Activated CD4-positive, alpha-beta T cell treated with anti-CD3 and anti-CD28 coated beads for 4 hours (primary cell): ENCODE measurements at regions not wholly inside any gene's neighbourhood (a gene's known extent, or its start where the extent isn't known, plus 50 kb on each side); places are given as distances from the start of the nearest gene placed in this dataset.
A peak's percentile ranks its signal among the peaks of the same experiment; 100 is the strongest.

ENCODE experiments used
- DNase-seq, 2 donors: peaks; one replicate each; pipeline ENCODE4 v3.0.0-alpha.2; 2020

DNA sequence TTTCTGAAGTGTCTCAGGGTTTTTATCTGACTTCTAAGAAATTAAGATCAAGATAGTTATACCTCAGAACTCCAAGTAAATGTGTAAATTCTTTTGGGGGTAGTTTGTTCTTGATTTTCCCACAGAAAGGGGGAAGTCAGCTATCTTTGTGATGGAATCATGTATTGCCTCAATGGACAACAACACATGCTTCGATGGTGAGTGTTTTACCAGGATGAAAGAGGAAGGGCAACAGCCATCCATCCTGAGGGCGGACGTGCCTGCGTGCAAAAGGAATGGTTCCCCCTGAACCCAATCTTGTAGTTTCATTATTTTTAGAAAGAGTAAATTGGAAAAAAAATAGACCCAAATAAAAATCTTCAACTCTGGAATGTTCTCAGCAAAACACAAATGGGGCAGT is 67.2 kb upstream of the ZPBP start:
- no peak for DNase-seq

DNA sequence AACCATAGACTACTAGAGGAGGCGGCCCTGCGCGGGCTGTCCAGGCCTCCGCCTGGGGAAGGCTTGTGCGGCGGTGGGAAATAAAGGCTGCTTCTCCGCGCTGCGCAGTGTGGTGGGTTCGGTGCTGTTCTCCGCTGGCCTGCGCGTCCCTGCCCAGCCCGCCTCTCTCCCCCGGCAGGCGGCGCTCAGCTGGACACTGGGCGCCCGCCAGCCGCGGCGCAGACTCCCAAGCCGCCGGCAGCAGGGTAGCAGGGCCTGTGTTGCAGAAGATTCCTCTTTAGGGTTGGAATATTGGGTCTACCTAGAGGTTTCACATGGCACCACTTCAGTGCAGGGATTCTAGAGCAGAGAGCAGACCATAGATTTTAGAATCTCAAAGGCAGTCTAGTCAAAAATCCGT is 66.1 kb upstream of the ZPBP start:
- DNase-seq, result no peak

DNA sequence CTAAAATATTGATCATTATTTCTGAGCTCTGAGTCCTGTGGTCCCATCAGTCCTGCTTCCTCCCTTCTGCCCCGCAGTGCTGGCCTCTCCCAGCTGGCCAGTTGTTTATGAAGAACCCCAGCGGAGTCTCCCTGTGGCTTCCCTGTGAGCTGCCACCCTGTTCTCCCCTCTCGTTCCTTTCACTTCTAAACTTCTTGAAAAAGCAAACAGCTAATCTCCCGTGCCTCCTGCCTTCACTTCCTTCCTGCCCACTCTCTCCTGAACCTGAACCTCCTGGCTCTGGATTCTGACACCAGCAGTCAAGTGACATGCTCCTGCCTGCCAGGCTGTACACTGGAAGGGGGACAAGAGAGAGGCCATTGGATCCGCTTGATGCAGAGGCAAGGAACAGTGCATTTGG is 63.7 kb upstream of the ZPBP start:
- no peak for DNase-seq

DNA sequence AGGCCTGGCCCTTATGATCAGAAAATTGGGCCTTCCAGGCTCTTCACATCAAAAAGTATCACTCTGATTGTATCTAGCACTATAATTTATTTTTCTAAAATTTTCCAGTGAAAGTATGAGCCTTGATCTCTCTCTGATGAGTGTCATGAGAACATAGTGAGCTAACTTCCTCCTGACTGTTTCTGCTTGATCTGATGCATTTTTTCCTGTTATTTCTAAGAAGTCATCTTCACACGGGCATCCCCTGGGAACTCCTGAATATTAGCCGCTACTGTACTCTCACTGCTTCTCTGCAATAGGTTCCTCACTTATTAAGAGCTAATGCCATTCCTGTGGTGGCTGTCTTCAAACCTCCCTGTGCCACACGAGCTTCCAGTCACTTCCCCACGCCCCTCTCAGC is 63.1 kb upstream of the ZPBP start:
- DNase-seq, result peak; percentile 22 to 32

DNA sequence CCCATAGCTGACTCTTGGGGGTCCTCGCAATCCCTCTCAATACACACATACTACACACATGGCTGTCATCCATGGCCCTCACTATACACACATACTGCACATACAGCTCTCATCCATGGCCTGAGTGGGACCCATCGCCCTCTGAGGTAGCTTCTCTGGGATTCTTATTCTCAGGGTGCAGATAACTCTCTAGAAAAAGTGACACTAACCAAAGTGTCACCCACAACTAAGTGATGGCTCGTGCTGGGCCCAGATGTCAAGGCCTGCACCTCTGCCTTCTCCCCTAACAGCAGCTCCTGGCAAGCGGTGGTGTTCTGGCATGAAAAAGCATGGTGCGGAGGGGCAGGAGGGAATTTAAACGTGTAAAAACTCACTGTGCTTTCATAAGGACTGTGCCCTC is 62.7 kb upstream of the ZPBP start:
- DNase-seq, result peak in 1 of 2 donors; percentile 11

DNA sequence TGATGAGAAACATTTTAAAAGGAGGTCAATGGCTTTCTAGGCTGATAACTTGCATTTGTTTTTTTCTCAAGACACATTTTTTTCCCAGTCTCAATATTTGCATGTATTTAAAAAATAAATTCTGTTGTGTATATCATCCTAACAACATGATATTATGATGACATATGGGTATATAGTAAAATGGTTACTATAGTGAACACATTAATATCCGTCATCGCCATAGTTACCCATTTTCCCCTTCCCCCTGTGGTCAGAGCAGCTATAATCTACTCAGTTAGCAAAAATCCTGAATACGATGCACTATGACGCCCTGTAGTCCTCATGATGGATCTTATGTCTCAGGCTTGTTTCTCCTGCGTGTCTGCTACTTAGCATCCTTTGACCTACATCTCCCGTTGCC is 60.9 kb upstream of the ZPBP start:
- no peak for DNase-seq

DNA sequence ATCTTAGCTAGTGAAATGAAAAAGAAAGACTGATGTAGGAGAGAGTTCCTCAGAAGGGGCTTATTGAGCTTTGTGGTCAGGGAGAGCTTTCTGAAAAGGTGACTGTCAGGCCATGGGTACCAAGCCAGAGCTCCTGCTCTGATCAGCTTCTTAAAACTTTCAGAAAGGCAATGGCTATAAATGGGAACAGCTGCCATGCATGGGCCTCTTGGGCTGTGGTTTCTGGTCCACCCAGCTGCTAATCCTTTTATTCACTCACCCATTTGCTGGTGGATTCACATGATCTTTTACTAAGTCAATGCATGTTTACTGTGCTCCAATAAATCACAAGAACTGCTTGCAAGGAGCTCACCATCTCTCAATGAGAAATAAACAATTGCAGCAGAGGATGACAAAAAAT is 60.1 kb upstream of the ZPBP start:
- DNase-seq, result no peak

DNA sequence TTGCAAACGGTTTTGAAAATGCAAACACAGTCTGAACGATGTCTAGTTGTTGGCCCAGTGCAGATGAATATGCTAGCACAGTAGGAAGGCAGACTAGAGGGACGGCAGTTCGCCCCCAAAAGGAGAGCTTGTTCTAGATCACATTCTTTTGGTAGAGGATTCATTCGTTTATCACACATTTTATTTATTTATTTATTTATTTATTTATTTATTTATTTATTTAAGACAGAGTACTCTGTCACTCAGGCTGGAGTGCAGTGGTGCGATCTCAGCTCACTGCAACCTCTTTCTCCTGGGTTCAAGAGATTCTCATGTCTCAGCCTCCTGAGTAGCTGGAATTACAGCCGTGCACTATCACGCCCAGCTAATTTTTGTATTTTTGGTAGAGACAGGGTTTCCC is 59.4 kb upstream of the ZPBP start:
- no peak for DNase-seq

DNA sequence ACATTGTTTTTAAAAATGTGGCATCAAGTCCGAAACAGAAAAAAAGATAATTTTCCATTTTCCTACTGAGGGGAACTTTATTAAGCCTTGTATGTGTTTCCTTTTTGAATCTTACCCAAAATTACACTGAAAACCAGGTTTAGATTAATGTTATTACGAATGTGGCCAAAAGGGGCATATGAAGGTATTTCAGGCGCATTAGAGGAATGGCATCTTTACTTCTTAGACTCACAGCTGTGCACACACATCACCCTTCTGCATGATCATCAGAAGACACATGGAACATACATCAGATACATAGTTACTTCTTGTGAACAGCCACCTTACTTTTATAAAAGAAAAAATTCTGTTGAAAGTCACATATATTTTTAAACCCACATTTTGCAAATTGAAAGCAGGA is 58.6 kb upstream of the ZPBP start:
- DNase-seq, result no peak

DNA sequence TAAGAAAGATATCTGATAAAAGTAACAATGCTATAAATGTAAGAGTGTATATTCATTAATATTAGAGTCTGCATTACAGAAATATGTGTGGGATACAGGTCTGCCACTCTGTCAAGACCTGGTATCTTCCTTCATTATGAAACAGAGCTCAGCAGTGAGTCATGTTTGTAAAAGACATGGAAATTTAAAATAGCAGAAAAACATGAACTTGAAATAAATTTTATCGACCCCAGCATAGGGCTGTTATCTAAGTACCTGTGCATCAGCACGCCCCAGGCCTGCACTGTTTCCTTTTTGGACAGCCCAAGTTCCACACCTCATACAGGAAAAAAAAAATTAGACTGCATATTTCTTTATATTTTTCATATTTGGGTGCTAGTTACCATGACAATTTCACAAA is 58.0 kb upstream of the ZPBP start:
- no peak for DNase-seq

DNA sequence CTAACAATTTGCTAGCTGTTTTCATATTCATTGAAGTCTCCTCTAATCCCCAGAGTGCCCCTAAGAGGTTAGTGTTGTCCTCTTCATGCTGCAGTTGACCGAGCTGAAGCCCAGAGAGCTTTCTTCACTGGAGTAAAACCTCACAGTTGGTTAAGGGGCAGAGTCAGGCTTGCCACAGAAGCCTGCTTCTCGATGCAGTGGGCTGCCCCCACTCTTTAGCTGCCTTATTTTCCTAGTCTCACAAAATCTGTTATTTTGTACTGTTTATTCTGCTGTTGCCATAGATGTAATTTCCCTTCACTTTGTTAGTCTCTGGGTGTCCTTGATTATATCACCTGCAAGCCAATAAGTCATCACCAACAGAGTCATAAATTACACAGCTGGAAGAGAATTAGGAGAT is 56.3 kb upstream of the ZPBP start:
- DNase-seq, result no peak

DNA sequence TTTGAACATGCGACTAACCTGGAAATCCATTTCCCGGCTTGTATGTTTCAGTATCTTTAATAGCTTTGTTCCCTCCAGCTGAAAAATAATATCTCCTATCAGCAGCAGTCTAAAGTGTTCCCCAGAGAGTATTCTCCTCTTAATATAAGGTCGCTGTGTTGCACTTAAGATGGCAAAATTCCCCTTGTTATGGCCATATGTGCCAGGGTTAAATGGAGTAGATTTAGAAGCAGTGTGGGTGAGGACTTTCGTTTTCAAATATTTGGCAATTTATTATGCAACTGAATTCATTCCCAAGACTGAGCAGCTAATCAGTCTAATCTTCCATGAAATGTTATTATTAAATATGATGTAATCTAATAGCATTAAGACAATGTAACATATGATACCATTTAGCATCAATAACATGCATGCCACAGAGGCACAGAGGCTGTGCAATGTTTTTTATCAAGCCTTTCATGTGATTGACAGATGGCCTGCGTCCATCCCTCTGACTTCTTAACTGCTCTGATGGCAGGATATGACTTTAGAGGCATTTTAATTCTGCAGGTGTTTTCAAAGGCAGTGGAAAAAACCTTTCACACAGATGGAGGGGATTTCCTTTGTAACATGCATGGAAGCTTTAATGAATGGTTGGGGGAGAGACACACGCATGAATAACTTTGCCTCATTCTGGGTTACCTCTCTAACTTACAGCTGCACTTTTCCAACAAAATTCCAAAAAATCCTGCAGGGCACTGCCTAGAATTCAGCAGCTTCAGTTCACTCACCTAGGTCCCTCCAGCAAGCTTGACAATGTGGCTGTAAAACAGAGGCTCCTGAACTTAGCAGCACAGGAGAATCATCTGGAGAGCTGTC is 55.1 kb upstream of the ZPBP start:
- DNase-seq, result peak; percentile 27 to 32

DNA sequence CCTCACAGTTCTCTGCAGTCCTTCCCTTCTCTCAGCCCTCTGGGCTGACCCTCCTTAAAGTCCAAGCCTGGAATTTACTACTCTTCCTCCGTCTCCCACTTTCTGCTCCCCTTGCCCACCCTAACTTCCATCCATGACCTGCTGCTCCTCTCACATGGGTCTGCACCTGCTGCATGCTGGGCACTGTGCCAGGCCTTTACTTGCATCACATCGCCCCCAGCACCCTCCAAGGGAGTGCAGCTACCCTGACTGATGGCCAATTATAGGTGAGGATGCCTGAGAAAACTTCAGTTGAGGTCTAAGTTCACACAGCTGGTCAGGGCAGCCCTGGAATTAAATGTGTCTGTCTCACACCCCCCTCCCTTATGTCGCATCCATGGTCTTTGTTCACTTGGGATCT is 53.6 kb upstream of the ZPBP start:
- no peak for DNase-seq

DNA sequence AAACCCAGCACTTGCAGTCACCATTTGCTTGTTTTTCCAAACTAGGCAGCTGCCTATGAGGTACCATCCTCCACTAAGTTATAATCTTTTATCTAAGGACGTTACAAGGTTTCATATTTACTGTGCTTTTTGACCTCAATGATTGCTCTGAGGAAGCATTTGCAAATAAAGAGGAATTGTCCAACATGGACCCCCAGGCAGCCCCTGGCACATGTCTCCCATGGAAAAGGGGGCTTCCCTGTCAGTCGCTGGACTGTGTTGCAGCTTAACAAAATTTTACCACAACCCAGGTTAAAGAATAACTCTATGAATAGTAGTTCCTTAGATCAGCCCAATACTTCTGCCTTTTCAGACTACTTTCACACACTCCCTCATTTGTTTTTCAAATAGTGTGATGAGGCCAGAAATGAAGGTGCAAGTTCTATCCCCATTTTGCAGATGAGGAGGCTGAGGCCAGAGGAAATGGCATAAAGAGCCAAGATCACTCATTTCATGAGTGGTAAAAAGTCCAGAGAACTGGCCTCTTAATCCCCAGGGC is 52.8 kb upstream of the ZPBP start:
- no peak for DNase-seq

DNA sequence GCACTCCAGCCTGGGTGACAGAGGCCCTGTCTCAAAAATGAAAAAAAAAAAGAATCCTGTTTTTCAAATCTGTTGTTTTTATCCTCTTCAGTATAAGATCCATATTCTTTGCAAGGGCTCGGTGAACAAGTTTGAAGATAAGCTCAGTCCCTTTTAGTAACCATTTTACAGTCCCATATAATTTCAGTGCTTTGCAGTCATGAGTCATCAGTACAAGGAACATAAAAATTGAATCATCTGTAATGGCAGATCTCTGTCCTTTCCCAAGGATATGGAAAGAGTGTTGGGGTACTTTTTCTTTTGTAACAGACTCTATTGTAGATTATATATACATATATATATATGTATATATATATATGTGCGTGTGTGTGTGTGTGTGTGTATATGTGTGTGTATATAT is 52.2 kb upstream of the ZPBP start:
- no peak for DNase-seq
